ENCODE measurements at regions not wholly inside any gene's neighbourhood (a gene's known extent, or its start where the extent isn't known, plus 50 kb on each side); places are given as distances from the start of the nearest gene placed in this dataset.

- Histone ChIP-seq H3K4me3 (replicated peaks in 1 of 4; ENCODE audit: control extremely low read depth in 1 of 4, insufficient read depth in 1 of 4, low read depth in 3 of 4, low read length in 4 of 4) (no peak overlapping the region), H4K20me1 (ENCODE audit: control insufficient read depth, extremely low read depth, insufficient read depth, low read length) (no peaks in the 10 kb centered on the region), H2AFZ (ENCODE audit: low read length) (no peak overlapping the region), H3K27me3 (ENCODE audit: control insufficient read depth, insufficient read depth, low read length) (peaks cover 23% of the 10 kb centered on the region), H3K9ac (ENCODE audit: insufficient read depth, low read length) (no peak overlapping the region), H3K4me1 (ENCODE audit: control insufficient read depth, extremely low read depth, insufficient read depth, low read length) (no peaks in the 10 kb centered on the region), H3K27ac (ENCODE audit: insufficient read depth, low read length) (no peak overlapping the region), H3K79me2 (ENCODE audit: control insufficient read depth, insufficient read depth, low read length) (no peaks in the 10 kb centered on the region), H3K4me2 (ENCODE audit: extremely low read depth, insufficient read depth, low read length) (no peak overlapping the region), H3K9me3 (ENCODE audit: control insufficient read depth, insufficient read depth, low read depth, low read length) (no peaks in the 10 kb centered on the region), H3K36me3 (ENCODE audit: control insufficient read depth, insufficient read depth, low read length) (no peaks in the 10 kb centered on the region)
- TF ChIP-seq, protein P1, sequence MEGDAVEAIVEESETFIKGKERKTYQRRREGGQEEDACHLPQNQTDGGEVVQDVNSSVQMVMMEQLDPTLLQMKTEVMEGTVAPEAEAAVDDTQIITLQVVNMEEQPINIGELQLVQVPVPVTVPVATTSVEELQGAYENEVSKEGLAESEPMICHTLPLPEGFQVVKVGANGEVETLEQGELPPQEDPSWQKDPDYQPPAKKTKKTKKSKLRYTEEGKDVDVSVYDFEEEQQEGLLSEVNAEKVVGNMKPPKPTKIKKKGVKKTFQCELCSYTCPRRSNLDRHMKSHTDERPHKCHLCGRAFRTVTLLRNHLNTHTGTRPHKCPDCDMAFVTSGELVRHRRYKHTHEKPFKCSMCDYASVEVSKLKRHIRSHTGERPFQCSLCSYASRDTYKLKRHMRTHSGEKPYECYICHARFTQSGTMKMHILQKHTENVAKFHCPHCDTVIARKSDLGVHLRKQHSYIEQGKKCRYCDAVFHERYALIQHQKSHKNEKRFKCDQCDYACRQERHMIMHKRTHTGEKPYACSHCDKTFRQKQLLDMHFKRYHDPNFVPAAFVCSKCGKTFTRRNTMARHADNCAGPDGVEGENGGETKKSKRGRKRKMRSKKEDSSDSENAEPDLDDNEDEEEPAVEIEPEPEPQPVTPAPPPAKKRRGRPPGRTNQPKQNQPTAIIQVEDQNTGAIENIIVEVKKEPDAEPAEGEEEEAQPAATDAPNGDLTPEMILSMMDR (conservative IDR thresholded peaks at IDR 0.05 in 1 of 2, IDR thresholded peaks at IDR 0.05 in 1 of 2; ENCODE audit: low read depth in 1 of 2, low read length in 2 of 2): no peak
- TF ChIP-seq EZH2 (IDR thresholded peaks at IDR 0.05; ENCODE audit: low read length, missing control alignments): no peak
- no peak for DNase-seq (ENCODE audit: low read depth in 2 of 2)
These were observed 56.9 kb upstream of the WNT11 start for GRCh38 chr11:76263166-76263565.

GRCh38 chr11:76260296-76260925 lies 54.1 kb upstream of the WNT11 start:
- Histone ChIP-seq H3K27ac (ENCODE audit: insufficient read depth, low read length) (no peak overlapping the region), H3K9ac (ENCODE audit: insufficient read depth, low read length) (no peak overlapping the region), H3K4me3 (replicated peaks in 1 of 4; ENCODE audit: control extremely low read depth in 1 of 4, insufficient read depth in 1 of 4, low read depth in 3 of 4, low read length in 4 of 4) (no peak overlapping the region), H3K9me3 (ENCODE audit: control insufficient read depth, insufficient read depth, low read depth, low read length) (no peaks in the 10 kb centered on the region), H3K4me2 (ENCODE audit: extremely low read depth, insufficient read depth, low read length) (no peak overlapping the region), H3K27me3 (ENCODE audit: control insufficient read depth, insufficient read depth, low read length) (peaks cover 21% of the 10 kb centered on the region), H2AFZ (ENCODE audit: low read length) (no peak overlapping the region), H3K4me1 (ENCODE audit: control insufficient read depth, extremely low read depth, insufficient read depth, low read length) (no peaks in the 10 kb centered on the region), H4K20me1 (ENCODE audit: control insufficient read depth, extremely low read depth, insufficient read depth, low read length) (no peaks in the 10 kb centered on the region), H3K36me3 (ENCODE audit: control insufficient read depth, insufficient read depth, low read length) (no peaks in the 10 kb centered on the region), H3K79me2 (ENCODE audit: control insufficient read depth, insufficient read depth, low read length) (no peaks in the 10 kb centered on the region)
- DNase-seq (ENCODE audit: low read depth in 2 of 2): no peak
- TF ChIP-seq, protein P1 (conservative IDR thresholded peaks at IDR 0.05 in 1 of 2, IDR thresholded peaks at IDR 0.05 in 1 of 2; ENCODE audit: low read depth in 1 of 2, low read length in 2 of 2): no peak
- no peak for TF ChIP-seq EZH2 (IDR thresholded peaks at IDR 0.05; ENCODE audit: low read length, missing control alignments)

- peaks cover 21% of the 10 kb centered on the region for H3K27me3 ChIP-seq (ENCODE audit: control insufficient read depth, insufficient read depth, low read length)
- no peaks in the 10 kb centered on the region for H3K79me2 ChIP-seq (ENCODE audit: control insufficient read depth, insufficient read depth, low read length)
- H2AFZ ChIP-seq (ENCODE audit: low read length): no peak overlapping the region
- no peaks in the 10 kb centered on the region for H3K9me3 ChIP-seq (ENCODE audit: control insufficient read depth, insufficient read depth, low read depth, low read length)
- no peak overlapping the region for H3K9ac ChIP-seq (ENCODE audit: insufficient read depth, low read length)
- no peak overlapping the region for H3K4me2 ChIP-seq (ENCODE audit: extremely low read depth, insufficient read depth, low read length)
- no peak for TF ChIP-seq EZH2 (IDR thresholded peaks at IDR 0.05; ENCODE audit: low read length, missing control alignments)
- TF ChIP-seq, protein P1 (conservative IDR thresholded peaks at IDR 0.05 in 1 of 2, IDR thresholded peaks at IDR 0.05 in 1 of 2; ENCODE audit: low read depth in 1 of 2, low read length in 2 of 2): no peak
- no peak overlapping the region for H3K4me3 ChIP-seq (replicated peaks in 1 of 4; ENCODE audit: control extremely low read depth in 1 of 4, insufficient read depth in 1 of 4, low read depth in 3 of 4, low read length in 4 of 4)
- no peaks in the 10 kb centered on the region for H3K4me1 ChIP-seq (ENCODE audit: control insufficient read depth, extremely low read depth, insufficient read depth, low read length)
- DNase-seq (ENCODE audit: low read depth in 2 of 2): no peak
- H3K27ac ChIP-seq (ENCODE audit: insufficient read depth, low read length): no peak overlapping the region
- H3K36me3 ChIP-seq (ENCODE audit: control insufficient read depth, insufficient read depth, low read length): no peaks in the 10 kb centered on the region
- no peaks in the 10 kb centered on the region for H4K20me1 ChIP-seq (ENCODE audit: control insufficient read depth, extremely low read depth, insufficient read depth, low read length)
These were observed 53.1 kb upstream of the WNT11 start for GRCh38 chr11:76259299-76259908.

Measured in fibroblast of lung (primary cell).